Fibroblast of skin of left biceps (primary cell): ENCODE measurements at regions not wholly inside any gene's neighbourhood (a gene's known extent, or its start where the extent isn't known, plus 50 kb on each side); places are given as distances from the start of the nearest gene placed in this dataset.

Source experiments
- DNase-seq, 2 experiments: peaks; one replicate each; pipeline ENCODE4 v3.0.0-alpha.2; 2013; ENCODE audit warnings: low read depth in 2 of 2

- DNase-seq, result no peak
These were observed 190.6 kb upstream of the SASH1 start for GRCh38 chr6:148151896-148152643.

- DNase-seq, result no peak
These were observed 188.0 kb upstream of the SASH1 start for GRCh38 chr6:148154668-148155067.

- DNase-seq, result no peak
These were observed 187.3 kb upstream of the SASH1 start for GRCh38 chr6:148155293-148155692.

- no peak for DNase-seq
These were observed 184.8 kb upstream of the SASH1 start for GRCh38 chr6:148157841-148158240.

- DNase-seq, result no peak
These were observed 178.0 kb upstream of the SASH1 start for GRCh38 chr6:148164645-148165044.

- peak; percentile 21 to 22 for DNase-seq
These were observed 176.2 kb upstream of the SASH1 start for GRCh38 chr6:148166339-148166968.

GRCh38 chr6:148169706-148170105 lies 172.9 kb upstream of the SASH1 start:
- no peak for DNase-seq

- DNase-seq, result no peak
These were observed 172.4 kb upstream of the SASH1 start for GRCh38 chr6:148170286-148170685.

GRCh38 chr6:148173548-148173947 lies 169.1 kb upstream of the SASH1 start:
- no peak for DNase-seq

- DNase-seq, result peak in 1 of 2 experiments; percentile 12
These were observed 167.0 kb upstream of the SASH1 start for GRCh38 chr6:148175550-148176188.

GRCh38 chr6:148177589-148178233 lies 164.9 kb upstream of the SASH1 start:
- DNase-seq, result peak; percentile 29 to 31

GRCh38 chr6:148179786-148180185 lies 162.9 kb upstream of the SASH1 start:
- DNase-seq, result no peak

- no peak for DNase-seq
These were observed 160.3 kb upstream of the SASH1 start for GRCh38 chr6:148182378-148182777.

GRCh38 chr6:148183776-148184175 lies 158.9 kb upstream of the SASH1 start:
- no peak for DNase-seq

- no peak for DNase-seq
These were observed 155.7 kb upstream of the SASH1 start for GRCh38 chr6:148186916-148187315.

- DNase-seq, result peak; percentile 48 to 56
These were observed 150.3 kb upstream of the SASH1 start for GRCh38 chr6:148192310-148192709.

- DNase-seq, result no peak
These were observed 149.5 kb upstream of the SASH1 start for GRCh38 chr6:148193063-148193680.

- DNase-seq, result no peak
These were observed 147.1 kb upstream of the SASH1 start for GRCh38 chr6:148195511-148195910.

GRCh38 chr6:148199584-148199983 lies 143.1 kb upstream of the SASH1 start:
- no peak for DNase-seq

GRCh38 chr6:148200293-148200692 lies 142.3 kb upstream of the SASH1 start:
- no peak for DNase-seq

GRCh38 chr6:148200781-148201180 lies 141.9 kb upstream of the SASH1 start:
- DNase-seq, result no peak
